ENCODE measurements at regions not wholly inside any gene's neighbourhood (a gene's known extent, or its start where the extent isn't known, plus 50 kb on each side); places are given as distances from the start of the nearest gene placed in this dataset.

DNA sequence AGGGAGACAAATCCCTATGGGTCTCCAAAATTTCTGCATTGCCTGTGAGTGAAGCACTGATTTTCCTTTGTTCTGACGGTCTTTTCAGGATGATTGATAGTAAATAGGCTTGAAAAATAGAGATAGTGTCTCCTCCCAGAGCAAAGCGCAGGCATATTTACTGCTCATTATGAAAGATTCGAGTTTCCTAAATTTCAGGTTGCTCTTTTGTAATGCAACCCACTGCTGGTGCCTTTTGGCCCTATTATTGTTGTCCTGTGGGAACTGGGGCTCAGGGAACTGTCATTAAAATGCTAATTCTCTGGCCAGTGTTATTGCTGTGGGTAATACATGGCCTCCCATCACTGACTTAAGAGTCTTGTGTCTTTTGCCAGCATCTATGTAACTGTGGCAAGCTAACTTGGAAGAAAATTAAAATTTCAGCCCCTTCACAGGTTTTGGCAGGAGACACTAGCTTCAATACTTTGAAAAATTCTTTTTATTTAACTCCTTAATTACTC lies 754.1 kb upstream of the MAP3K7 start:
- intact Hi-C loops (cut with micrococcal nuclease) = no loop called here
- Histone ChIP-seq H2AFZ (ENCODE audit: low read length) (no peak overlapping the region), H3K9me3 (ENCODE audit: low read length) (no peaks in the 10 kb centered on the region), H3K79me2 (ENCODE audit: low read length) (no peaks in the 10 kb centered on the region), H3K9ac (ENCODE audit: low read length) (no peak overlapping the region), H3K36me3 (ENCODE audit: low read depth, low read length) (no peaks in the 10 kb centered on the region), H3K4me1 (ENCODE audit: insufficient read depth, low read length) (no peaks in the 10 kb centered on the region), H3K4me3 (ENCODE audit: low read length) (no peak overlapping the region), H3F3A (ENCODE audit: low read length, unreplicated experiment) (no peaks in the 10 kb centered on the region), H3K27ac (ENCODE audit: low read length) (no peak overlapping the region), H3K9me2 (replicated peaks; ENCODE audit: low read length) (no peaks in the 10 kb centered on the region), H4K20me1 (ENCODE audit: low read length) (no peaks in the 10 kb centered on the region), H3K27me3 (ENCODE audit: low read length) (no peaks in the 10 kb centered on the region), H3K4me2 (ENCODE audit: low read length) (no peak overlapping the region)
- no peak for ATAC-seq
- POLR2A ChIA-PET (ENCODE audit: unreplicated experiment) = no interaction called here
- BruUV-seq (replicated peaks) = no TSS peak
- CTCF ChIA-PET = no interaction called here
- no peak for TF ChIP-seq EZH2 (IDR thresholded peaks at IDR 0.05; ENCODE audit: low read length, unreplicated experiment)
- TF ChIP-seq, protein P1, sequence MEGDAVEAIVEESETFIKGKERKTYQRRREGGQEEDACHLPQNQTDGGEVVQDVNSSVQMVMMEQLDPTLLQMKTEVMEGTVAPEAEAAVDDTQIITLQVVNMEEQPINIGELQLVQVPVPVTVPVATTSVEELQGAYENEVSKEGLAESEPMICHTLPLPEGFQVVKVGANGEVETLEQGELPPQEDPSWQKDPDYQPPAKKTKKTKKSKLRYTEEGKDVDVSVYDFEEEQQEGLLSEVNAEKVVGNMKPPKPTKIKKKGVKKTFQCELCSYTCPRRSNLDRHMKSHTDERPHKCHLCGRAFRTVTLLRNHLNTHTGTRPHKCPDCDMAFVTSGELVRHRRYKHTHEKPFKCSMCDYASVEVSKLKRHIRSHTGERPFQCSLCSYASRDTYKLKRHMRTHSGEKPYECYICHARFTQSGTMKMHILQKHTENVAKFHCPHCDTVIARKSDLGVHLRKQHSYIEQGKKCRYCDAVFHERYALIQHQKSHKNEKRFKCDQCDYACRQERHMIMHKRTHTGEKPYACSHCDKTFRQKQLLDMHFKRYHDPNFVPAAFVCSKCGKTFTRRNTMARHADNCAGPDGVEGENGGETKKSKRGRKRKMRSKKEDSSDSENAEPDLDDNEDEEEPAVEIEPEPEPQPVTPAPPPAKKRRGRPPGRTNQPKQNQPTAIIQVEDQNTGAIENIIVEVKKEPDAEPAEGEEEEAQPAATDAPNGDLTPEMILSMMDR (conservative IDR thresholded peaks at IDR 0.05; ENCODE audit: low read depth, low read length) = no peak
- TF ChIP-seq EZH2phosphoT487 (IDR thresholded peaks at IDR 0.05; ENCODE audit: borderline replicate concordance, low read length) = no peak
- no peak for DNase-seq

DNA sequence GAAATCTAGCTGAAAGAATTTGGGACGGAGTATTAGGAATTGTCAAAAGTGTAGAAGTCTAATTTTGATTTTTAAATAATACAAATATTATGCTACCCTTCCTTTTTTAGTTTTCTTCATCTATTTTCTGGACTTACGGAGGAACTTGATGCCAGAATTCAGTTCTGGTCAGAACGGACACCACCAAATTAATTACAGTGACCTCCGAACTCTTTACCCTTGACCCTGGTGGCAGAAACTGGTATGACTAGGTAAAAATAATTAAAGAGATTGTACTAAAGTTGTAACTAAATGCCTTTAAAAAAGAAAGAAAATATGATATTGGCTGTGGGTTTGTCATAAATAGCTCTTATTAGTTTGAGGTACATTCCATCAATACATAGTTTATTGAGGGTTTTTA lies 751.1 kb upstream of the MAP3K7 start:
- DNase-seq (no peak), ATAC-seq (no peak)
- Histone ChIP-seq H3K9me3 (ENCODE audit: low read length) (no peaks in the 10 kb centered on the region), H3K79me2 (ENCODE audit: low read length) (no peaks in the 10 kb centered on the region), H3K4me2 (ENCODE audit: low read length) (no peak overlapping the region), H3K36me3 (ENCODE audit: low read depth, low read length) (no peaks in the 10 kb centered on the region), H3K27ac (ENCODE audit: low read length) (no peak overlapping the region), H4K20me1 (ENCODE audit: low read length) (no peaks in the 10 kb centered on the region), H2AFZ (ENCODE audit: low read length) (no peak overlapping the region), H3K9ac (ENCODE audit: low read length) (no peak overlapping the region), H3K4me3 (ENCODE audit: low read length) (no peak overlapping the region), H3K27me3 (ENCODE audit: low read length) (no peaks in the 10 kb centered on the region), H3K9me2 (replicated peaks; ENCODE audit: low read length) (no peaks in the 10 kb centered on the region), H3K4me1 (ENCODE audit: insufficient read depth, low read length) (no peaks in the 10 kb centered on the region), H3F3A (ENCODE audit: low read length, unreplicated experiment) (no peaks in the 10 kb centered on the region)
- POLR2A ChIA-PET (ENCODE audit: unreplicated experiment) = no interaction called here
- no TSS peak for BruUV-seq (replicated peaks)
- intact Hi-C loops (cut with micrococcal nuclease) = loop anchor here (10.0 kb wide), 3 partner anchors 167 to 787 kb away; no protein-coding TSS in a partner anchor
- CTCF ChIA-PET = no interaction called here
- TF ChIP-seq EZH2 (IDR thresholded peaks at IDR 0.05; ENCODE audit: low read length, unreplicated experiment) = no peak
- TF ChIP-seq, protein P1 (conservative IDR thresholded peaks at IDR 0.05; ENCODE audit: low read depth, low read length) = 0 out of 2 replicates have a peak, but pooled peaks have one; percentile 34

DNA sequence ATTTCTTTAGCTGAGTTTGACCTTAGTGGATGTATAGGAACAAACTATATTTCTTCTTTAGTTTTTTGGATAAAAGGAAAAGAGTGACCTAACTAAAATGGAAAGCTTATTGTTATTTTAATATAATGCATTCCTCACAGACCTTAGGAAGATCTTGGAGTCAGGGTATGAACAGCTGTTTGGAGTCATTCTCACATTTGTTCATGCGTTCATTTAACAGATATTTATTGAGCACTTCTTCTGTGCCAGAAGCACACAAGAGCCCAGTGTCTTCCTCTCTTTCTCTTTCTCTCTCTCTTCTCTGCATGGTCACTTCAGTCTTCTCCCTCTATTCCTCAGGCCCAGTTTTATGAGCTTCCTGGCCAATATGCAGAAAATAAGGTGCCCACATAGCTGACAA lies 744.0 kb upstream of the MAP3K7 start:
- intact Hi-C loops (cut with micrococcal nuclease) = loop anchor here (2.0 to 10.0 kb wide), 4 partner anchors 174 to 1314 kb away; no protein-coding TSS in a partner anchor
- DNase-seq = no peak
- Histone ChIP-seq H3K4me2 (ENCODE audit: low read length) (no peak overlapping the region), H3K9ac (ENCODE audit: low read length) (no peak overlapping the region), H3F3A (ENCODE audit: low read length, unreplicated experiment) (no peaks in the 10 kb centered on the region), H3K4me1 (ENCODE audit: insufficient read depth, low read length) (no peaks in the 10 kb centered on the region), H3K79me2 (ENCODE audit: low read length) (no peaks in the 10 kb centered on the region), H3K9me3 (ENCODE audit: low read length) (no peaks in the 10 kb centered on the region), H3K4me3 (ENCODE audit: low read length) (no peak overlapping the region), H2AFZ (ENCODE audit: low read length) (no peak overlapping the region), H3K36me3 (ENCODE audit: low read depth, low read length) (no peaks in the 10 kb centered on the region), H3K27ac (ENCODE audit: low read length) (no peak overlapping the region), H3K9me2 (replicated peaks; ENCODE audit: low read length) (no peaks in the 10 kb centered on the region), H4K20me1 (ENCODE audit: low read length) (no peaks in the 10 kb centered on the region), H3K27me3 (ENCODE audit: low read length) (no peaks in the 10 kb centered on the region)
- CTCF ChIA-PET = no interaction called here
- POLR2A ChIA-PET (ENCODE audit: unreplicated experiment) = no interaction called here
- no TSS peak for BruUV-seq (replicated peaks)
- TF ChIP-seq EZH2 (IDR thresholded peaks at IDR 0.05; ENCODE audit: low read length, unreplicated experiment) (no peak), EZH2phosphoT487 (IDR thresholded peaks at IDR 0.05; ENCODE audit: borderline replicate concordance, low read length) (no peak)
- TF ChIP-seq, protein P1 (conservative IDR thresholded peaks at IDR 0.05; ENCODE audit: low read depth, low read length) = no peak
- ATAC-seq = no peak

All from PC-3 (cell line).